Fibroblast of mammary gland (primary cell): ENCODE measurements at regions not wholly inside any gene's neighbourhood (a gene's known extent, or its start where the extent isn't known, plus 50 kb on each side); places are given as distances from the start of the nearest gene placed in this dataset.
"Not testable (repeated sequence)": the region's sequence is repeated elsewhere in the genome, so short reads cannot be mapped to it uniquely, and the experiment has no call there.

Experiments used
- DNase-seq: peaks from one replicate; pipeline ENCODE4 v3.0.0-alpha.2; 2010; ENCODE audit warnings: low read depth
- H3K4me3 ChIP-seq: 2 replicates; pipeline ENCODE4 v1.5.1; 2011; ENCODE audit warnings: low read depth, mild to moderate bottlenecking, low read length, moderate library complexity; ENCODE audit not compliant: control insufficient read depth
- TF ChIP-seq, protein P1 (sequence below): conservative IDR thresholded peaks from 2 replicates; pipeline ENCODE4 v1.5.1; 2011; ENCODE audit warnings: low read depth, low read length, inconsistent platforms; ENCODE audit not compliant: control insufficient read depth, insufficient read depth

DNA sequence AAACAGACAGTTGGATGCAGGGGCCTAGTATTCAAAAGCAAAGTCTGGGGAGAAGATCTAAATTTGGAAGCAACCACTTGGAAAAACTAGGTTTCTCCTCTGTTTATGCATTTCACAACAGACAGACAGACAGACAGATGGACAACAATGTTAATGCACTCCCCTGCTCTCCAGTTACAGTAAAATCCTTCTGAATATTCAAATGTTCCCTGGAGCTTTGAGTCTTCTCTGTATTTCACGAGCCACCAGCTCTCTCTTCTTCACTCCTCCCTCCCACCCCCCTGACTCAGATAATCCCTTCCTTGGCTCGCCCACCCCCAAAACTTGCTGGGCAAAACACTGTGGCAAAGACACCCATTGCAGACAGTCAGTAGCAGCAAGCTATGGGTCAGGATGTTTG is 129.3 kb upstream of the TOP1 start:
- TF ChIP-seq, protein P1, sequence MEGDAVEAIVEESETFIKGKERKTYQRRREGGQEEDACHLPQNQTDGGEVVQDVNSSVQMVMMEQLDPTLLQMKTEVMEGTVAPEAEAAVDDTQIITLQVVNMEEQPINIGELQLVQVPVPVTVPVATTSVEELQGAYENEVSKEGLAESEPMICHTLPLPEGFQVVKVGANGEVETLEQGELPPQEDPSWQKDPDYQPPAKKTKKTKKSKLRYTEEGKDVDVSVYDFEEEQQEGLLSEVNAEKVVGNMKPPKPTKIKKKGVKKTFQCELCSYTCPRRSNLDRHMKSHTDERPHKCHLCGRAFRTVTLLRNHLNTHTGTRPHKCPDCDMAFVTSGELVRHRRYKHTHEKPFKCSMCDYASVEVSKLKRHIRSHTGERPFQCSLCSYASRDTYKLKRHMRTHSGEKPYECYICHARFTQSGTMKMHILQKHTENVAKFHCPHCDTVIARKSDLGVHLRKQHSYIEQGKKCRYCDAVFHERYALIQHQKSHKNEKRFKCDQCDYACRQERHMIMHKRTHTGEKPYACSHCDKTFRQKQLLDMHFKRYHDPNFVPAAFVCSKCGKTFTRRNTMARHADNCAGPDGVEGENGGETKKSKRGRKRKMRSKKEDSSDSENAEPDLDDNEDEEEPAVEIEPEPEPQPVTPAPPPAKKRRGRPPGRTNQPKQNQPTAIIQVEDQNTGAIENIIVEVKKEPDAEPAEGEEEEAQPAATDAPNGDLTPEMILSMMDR, result no peak
- no peak for DNase-seq
- no peak overlapping the region for H3K4me3 ChIP-seq

- no peak overlapping the region for H3K4me3 ChIP-seq
- TF ChIP-seq, protein P1, result no peak
- no peak for DNase-seq
Measured at GRCh38 chr20:40900666-40901215, 127.9 kb upstream of the TOP1 start.

DNA sequence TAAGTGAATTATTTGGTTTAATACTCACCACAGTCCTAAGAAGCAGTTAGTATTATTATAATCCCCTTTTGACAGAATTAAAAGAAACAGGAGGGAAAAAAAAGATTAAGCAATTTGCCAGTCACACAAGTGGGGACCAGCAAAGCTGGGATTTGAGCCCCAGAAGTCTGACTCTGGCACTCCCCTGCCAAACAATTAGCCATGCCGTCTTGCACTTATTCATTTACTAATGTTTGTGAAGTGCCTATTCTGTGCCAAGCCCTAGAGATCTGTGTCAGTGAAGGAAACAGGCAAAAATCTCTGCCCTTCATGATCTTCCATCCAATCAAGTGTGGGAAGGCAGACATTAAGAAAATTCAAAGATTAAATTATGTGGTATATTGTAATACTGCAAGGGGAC is 126.0 kb upstream of the TOP1 start:
- DNase-seq, result no peak
- TF ChIP-seq, protein P1, result no peak

DNA sequence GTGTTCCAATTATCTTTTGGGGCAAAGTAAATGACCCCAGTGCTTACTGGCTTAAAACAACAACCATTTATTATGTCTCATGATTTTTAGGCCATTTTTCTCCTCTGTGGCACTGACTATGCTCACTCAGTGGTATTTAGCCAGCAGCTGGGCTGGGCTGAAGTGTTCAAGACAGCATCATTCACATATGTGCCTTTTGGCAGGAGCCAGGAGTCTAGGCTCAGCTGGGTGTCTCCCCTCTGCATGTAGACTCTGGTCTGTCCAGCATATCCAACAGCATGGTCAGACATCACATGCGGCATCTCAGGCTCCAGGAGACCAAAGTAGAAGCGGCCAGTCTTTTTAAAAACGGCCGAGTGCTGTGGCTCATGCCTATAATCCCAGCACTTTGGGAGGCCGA is 120.3 kb upstream of the TOP1 start:
- DNase-seq, result no peak
- H3K4me3 ChIP-seq, result no peak overlapping the region
- TF ChIP-seq, protein P1, result no peak

More for the DNA sequence above, 126.0 kb upstream of the TOP1 start:
- no peak overlapping the region for H3K4me3 ChIP-seq

GRCh38 chr20:40909489-40909888 is 119.1 kb upstream of the TOP1 start:
- DNase-seq, H3K4me3 ChIP-seq: not testable (repeated sequence)

- H3K4me3 ChIP-seq, DNase-seq: not testable (repeated sequence)
Measured at GRCh38 chr20:40910436-40910835, 118.2 kb upstream of the TOP1 start.

DNA sequence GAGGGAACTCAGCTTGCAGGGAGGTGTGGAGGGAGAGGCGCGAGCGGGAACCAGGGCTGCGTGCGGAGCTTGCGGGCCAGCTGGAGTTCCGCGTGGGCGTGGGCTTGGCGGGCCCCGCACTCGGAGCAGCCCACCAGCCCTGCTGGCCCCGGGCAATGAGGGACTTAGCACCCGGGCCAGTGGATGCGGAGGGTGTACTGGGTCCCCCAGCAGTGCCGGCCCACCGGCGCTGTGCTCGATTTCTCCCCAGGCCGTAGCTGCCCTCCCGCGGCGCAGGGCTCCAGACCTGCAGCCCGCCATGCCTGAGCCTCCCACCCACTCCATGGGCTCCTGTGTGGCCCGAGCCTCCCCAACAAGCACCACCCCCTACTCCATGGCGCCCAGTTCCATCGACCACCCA is 117.5 kb upstream of the TOP1 start:
- DNase-seq, H3K4me3 ChIP-seq: not testable (repeated sequence)

DNA sequence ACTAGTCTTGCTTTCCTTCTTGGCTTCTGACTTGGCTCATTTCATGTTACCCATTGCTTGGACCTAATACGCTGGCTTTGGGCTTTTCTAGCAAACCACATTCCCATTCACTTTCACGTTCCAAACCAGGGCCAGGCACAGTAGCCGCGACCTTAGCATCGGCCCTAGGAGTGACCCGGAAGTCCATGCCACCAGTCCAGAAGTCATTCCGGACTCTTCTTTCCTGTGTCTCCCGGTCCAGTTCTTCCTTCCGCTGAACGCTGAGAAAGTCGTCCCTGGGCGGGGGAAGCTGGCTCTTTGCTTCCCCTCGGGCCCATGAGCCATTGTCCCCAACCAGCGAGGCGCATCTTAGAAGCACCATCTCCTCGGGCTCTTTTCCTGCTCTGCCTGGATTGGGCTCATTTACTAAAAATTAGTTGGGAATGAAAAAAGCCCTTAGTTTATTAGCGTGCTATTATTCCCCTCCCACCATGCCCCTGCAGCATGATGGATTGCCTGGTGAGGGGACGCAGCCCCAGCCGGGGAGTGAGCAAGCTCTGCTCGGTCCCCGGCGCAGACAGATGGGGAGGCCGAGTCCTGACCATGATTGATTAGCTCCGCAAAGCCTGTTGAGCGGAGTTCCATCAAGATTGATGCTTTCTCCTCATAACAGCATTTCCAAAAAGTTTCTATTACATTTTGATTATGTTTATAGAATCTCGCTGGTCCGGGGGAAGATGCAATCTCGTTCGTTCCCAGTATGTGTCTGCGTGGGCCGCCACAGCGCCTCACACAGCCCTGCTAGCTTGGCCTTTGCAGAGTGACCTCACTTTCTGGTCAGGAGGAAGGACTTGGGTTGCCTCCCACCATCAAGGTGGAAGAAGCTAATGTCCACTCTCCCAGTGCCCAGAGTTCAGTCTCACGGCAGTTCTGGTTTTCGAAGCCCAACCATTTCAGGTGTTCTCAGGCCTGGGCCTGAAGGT is 115.1 kb upstream of the TOP1 start:
- DNase-seq, result no peak
- no peak overlapping the region for H3K4me3 ChIP-seq
- TF ChIP-seq, protein P1, result no peak
